KOPT-K1 (cell line): ENCODE measurements at regions not wholly inside any gene's neighbourhood (a gene's known extent, or its start where the extent isn't known, plus 50 kb on each side); places are given as distances from the start of the nearest gene placed in this dataset.

Experiments used
- H3K27ac ChIP-seq: fragments of 200-600 bp; sonication (generic); 2 replicates; pipeline ENCODE4 v1.5.1; 2016; ENCODE audit warnings: antibody characterized with exemption, mild to moderate bottlenecking, low read depth, low read length; ENCODE audit not compliant: poor library complexity, severe bottlenecking
- H3K36me3 ChIP-seq: fragments of 200-600 bp; sonication (generic); 2 replicates; pipeline ENCODE4 v1.5.1; 2017; ENCODE audit warnings: antibody characterized with exemption, mild to moderate bottlenecking, low read length, moderate library complexity; ENCODE audit not compliant: insufficient read depth
- H3K9me3 ChIP-seq: fragments of 200-600 bp; sonication (generic); 2 replicates; pipeline ENCODE4 v1.5.1; 2017; ENCODE audit warnings: antibody characterized with exemption, low read length, mild to moderate bottlenecking; ENCODE audit not compliant: insufficient read depth, poor library complexity, severe bottlenecking

DNA sequence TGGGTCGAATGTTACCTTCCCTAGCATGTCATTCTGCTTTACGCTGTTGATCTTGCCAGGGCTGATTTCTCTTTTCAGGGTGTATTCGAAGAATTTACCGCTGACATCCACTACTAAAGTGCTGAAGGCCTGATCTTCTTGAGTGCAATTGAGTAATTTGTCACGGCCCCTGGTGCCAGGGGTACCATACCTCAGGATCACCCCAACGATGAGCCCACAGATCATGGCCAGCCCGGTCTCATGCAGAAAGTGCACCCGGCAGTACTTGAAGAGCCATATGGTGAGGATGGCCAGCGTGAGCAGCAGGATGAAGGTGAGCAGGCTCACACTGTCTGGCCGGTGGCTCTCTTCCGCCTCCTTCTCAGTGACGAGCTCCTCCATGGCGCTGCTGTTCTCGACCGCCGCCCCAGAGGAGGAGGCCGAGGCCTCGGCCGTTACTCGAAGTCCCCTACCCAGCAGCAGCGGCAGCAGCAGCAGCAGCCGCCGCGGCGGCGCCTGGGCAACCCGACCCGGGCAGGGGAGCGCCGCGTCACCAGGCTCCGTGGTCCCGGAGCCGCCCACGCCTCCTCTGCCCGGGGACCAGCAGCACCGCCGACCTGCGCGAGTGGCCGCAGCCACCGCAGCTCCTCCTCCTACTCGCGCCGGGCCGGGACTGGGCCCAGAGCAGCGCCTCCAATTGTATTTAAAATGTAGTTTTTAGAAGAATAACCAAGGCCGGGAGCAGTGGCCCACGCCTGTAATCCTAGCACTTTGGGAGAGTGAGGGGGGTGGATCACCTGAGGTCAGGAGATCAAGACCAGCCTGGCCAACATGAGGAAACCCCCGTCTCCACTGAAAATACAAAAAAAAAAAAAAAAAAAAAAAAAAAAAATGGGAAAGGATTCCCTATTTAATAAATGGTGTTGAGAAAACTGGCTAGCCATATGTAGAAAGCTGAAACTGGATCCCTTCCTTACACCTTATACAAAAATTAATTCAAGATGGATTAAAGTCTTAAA, 58.5 kb upstream of the TMPO start:
- H3K27ac ChIP-seq = no peak overlapping the region
- no peaks in the 10 kb centered on the region for H3K36me3 ChIP-seq
- H3K9me3 ChIP-seq = peaks cover 8% of the 10 kb centered on the region

DNA sequence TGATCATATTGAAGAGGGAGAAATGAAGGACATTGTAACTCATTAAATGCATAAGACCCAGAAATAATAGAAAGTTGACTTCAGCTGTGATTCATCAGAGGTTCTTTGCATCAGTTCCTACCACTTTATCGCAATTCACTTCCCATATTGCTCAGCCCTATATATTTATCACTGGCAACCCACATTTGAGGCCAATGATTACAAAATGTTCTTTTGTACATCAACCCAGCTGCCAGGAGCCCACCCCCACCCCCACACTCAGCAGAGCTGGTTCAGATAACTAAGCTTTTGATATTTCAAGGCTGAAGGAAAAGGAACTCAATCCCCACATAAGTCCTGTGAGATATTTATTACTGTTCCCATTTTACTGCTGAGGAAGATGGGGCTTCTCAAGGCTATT, 51.2 kb upstream of the TMPO start:
- Histone ChIP-seq H3K27ac (no peak overlapping the region), H3K36me3 (no peaks in the 10 kb centered on the region), H3K9me3 (no peaks in the 10 kb centered on the region)

DNA sequence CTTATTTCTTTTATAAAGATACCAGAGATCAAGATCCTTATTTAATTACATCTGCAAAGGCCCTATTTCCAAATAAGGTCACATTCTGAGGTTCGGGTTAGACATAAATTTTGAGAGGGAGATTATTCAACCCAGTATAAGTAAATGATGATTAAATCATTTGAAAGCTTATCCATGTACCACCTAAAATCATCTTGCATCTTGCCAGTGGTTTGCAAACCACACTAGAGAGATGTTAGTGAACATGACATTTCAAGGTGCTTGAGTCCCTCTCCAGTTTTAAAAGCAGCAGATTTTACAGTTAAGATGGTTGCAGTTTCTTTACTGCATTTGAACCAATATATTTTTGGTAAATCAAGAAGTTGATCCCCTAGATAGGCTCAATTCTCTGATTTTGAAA, 49.9 kb upstream of the TMPO start:
- Histone ChIP-seq H3K9me3 (no peaks in the 10 kb centered on the region), H3K27ac (no peak overlapping the region), H3K36me3 (no peaks in the 10 kb centered on the region)
